ENCODE measurements at regions not wholly inside any gene's neighbourhood (a gene's known extent, or its start where the extent isn't known, plus 50 kb on each side); places are given as distances from the start of the nearest gene placed in this dataset.

DNA sequence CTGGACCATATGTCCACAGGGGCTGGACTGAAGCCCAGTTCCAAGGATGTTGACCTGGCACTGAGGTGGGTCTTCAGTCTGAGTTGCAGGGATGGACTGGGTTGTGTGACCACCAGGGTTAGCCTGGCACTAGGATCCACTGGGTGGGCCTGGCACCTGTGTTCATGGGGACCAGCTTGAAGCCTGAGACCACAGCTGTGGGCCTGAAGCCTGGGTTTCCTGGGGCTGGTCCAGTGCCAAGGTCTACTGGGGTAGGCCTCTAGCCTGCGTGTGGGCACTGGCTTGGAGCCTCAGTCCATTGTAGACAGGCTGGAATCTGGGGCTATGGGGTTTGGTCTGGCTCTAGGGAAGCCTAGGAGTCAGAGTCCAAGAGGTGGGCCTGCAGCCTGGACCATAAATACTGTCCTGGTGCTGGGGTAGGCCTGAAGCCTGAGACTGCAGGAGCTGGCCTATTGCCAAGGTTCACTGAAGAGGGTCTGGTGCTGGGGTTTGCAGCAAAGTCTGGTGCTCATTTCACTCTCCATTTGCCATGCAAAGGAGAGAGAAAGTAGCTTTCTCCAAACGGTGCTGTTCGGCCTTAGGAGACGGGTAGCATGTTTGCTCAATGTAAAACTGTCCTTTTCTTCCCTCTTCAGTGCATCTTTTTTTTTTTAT lies 51.2 kb upstream of the TBC1D5 start:
- Histone ChIP-seq H3K27me3 (no peaks in the 10 kb centered on the region), H3K27ac (no peak overlapping the region), H3K9me3 (no peaks in the 10 kb centered on the region), H3K36me3 (no peaks in the 10 kb centered on the region), H3K4me3 (no peak overlapping the region), H3K4me1 (ENCODE audit: insufficient read depth) (no peaks in the 10 kb centered on the region)
- TF ChIP-seq, protein P1, sequence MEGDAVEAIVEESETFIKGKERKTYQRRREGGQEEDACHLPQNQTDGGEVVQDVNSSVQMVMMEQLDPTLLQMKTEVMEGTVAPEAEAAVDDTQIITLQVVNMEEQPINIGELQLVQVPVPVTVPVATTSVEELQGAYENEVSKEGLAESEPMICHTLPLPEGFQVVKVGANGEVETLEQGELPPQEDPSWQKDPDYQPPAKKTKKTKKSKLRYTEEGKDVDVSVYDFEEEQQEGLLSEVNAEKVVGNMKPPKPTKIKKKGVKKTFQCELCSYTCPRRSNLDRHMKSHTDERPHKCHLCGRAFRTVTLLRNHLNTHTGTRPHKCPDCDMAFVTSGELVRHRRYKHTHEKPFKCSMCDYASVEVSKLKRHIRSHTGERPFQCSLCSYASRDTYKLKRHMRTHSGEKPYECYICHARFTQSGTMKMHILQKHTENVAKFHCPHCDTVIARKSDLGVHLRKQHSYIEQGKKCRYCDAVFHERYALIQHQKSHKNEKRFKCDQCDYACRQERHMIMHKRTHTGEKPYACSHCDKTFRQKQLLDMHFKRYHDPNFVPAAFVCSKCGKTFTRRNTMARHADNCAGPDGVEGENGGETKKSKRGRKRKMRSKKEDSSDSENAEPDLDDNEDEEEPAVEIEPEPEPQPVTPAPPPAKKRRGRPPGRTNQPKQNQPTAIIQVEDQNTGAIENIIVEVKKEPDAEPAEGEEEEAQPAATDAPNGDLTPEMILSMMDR (IDR thresholded peaks at IDR 0.05) = no peak
- TF ChIP-seq POLR2A (IDR thresholded peaks at IDR 0.05) (no peak), EP300 (IDR thresholded peaks at IDR 0.05) (no peak)
- 82 to 93% (median 92%) methylated on average over 4 of the region's 4 CpGs for WGBS, 3 donors
- intact Hi-C loops (cut with DNase I) = no loop called here
- DNase-seq = no peak

Measured in ovary (tissue), 7 donors.